Neural cell (in vitro differentiated cells): ENCODE measurements at regions not wholly inside any gene's neighbourhood (a gene's known extent, or its start where the extent isn't known, plus 50 kb on each side); places are given as distances from the start of the nearest gene placed in this dataset.

Experiments used
- H2AFZ ChIP-seq: fragments of 200-600, 300-800 bp; sonication (generic), shearing (Covaris generic); 2 replicates; pipeline ENCODE4 v1.6.0; 2014; ENCODE audit warnings: low read depth, mild to moderate bottlenecking, antibody characterized with exemption, low read length, moderate library complexity
- H3F3A ChIP-seq: fragments of 200-600 bp; shearing (Covaris generic); 2 replicates; pipeline ENCODE4 v1.6.1; 2016; ENCODE audit warnings: mild to moderate bottlenecking, moderate library complexity, mixed read lengths, antibody characterized with exemption, low read length; ENCODE audit not compliant: insufficient read depth, poor library complexity, severe bottlenecking
- H3K27ac ChIP-seq: fragments of 200-600, 300-800 bp; sonication (generic), shearing (Covaris generic); 2 replicates; pipeline ENCODE4 v1.5.1; 2014; ENCODE audit warnings: mild to moderate bottlenecking, low read length, moderate library complexity
- H3K27me3 ChIP-seq: fragments of 300-800, 200-600 bp; sonication (generic), shearing (Covaris generic); 2 replicates; pipeline ENCODE4 v1.6.0; 2014; ENCODE audit warnings: mild to moderate bottlenecking, low read depth, low read length, moderate library complexity; ENCODE audit not compliant: insufficient read depth
- H3K36me3 ChIP-seq: fragments of 300-800, 200-600 bp; sonication (generic), shearing (Covaris generic); 2 replicates; pipeline ENCODE4 v1.5.1; 2014; ENCODE audit warnings: mild to moderate bottlenecking, antibody characterized with exemption, low read length, moderate library complexity; ENCODE audit not compliant: insufficient read depth
- H3K4me2 ChIP-seq: fragments of 300-800, 200-600 bp; sonication (generic), shearing (Covaris generic); 2 replicates; pipeline ENCODE4 v1.6.0; 2014; ENCODE audit warnings: mild to moderate bottlenecking, low read length
- H3K4me3 ChIP-seq: fragments of 300-800, 200-600 bp; sonication (generic), shearing (Covaris generic); 2 replicates; pipeline ENCODE4 v1.5.1; 2014; ENCODE audit warnings: mild to moderate bottlenecking, low read length, moderate library complexity
- H3K79me2 ChIP-seq: fragments of 200-600 bp; shearing (Covaris generic); replicated peaks from 2 replicates; pipeline ENCODE4 v1.6.0; 2014; ENCODE audit warnings: mild to moderate bottlenecking, low read length, moderate library complexity; ENCODE audit not compliant: insufficient read depth
- H3K9ac ChIP-seq: fragments of 300-800, 200-600 bp; sonication (generic), shearing (Covaris generic); 2 replicates; pipeline ENCODE4 v1.6.1; 2016; ENCODE audit warnings: mild to moderate bottlenecking, low read length, mixed read lengths
- H3K9me2 ChIP-seq: fragments of 200-600 bp; shearing (Covaris generic); 2 replicates; pipeline ENCODE4 v1.6.1; 2016; ENCODE audit warnings: mild to moderate bottlenecking, low read length, mixed read lengths; ENCODE audit not compliant: insufficient read depth
- H3K9me3 ChIP-seq: fragments of 200-600, 300-800 bp; sonication (generic), shearing (Covaris generic); 2 replicates; pipeline ENCODE4 v1.6.1; 2016; ENCODE audit warnings: mild to moderate bottlenecking, mixed run types, low read length, moderate library complexity, mixed read lengths
- H4K20me1 ChIP-seq: fragments of 200-600 bp; shearing (Covaris generic); 2 replicates; pipeline ENCODE4 v1.6.1; 2016; ENCODE audit warnings: mild to moderate bottlenecking, mixed run types; ENCODE audit not compliant: insufficient read depth
- CTCF ChIP-seq: fragments of 450-650 bp; IDR thresholded peaks from 2 replicates; pipeline ENCODE4 v1.5.1; 2014; ENCODE audit warnings: antibody characterized with exemption, mild to moderate bottlenecking, moderate library complexity; ENCODE audit not compliant: poor library complexity, severe bottlenecking
- EP300 ChIP-seq: fragments of 450-650 bp; conservative IDR thresholded peaks from 2 replicates; pipeline ENCODE4 v1.6.1; 2014; ENCODE audit warnings: antibody characterized with exemption, mild to moderate bottlenecking, moderate library complexity; ENCODE audit not compliant: poor library complexity, severe bottlenecking
- EZH2 ChIP-seq: fragments of 200-600, 300-800 bp; shearing (Covaris generic), sonication (generic); IDR thresholded peaks from 2 replicates; pipeline ENCODE4 v1.6.1; 2014; ENCODE audit warnings: antibody characterized with exemption, low read length, borderline replicate concordance, mild to moderate bottlenecking; ENCODE audit not compliant: insufficient read depth, poor library complexity, severe bottlenecking
- MXI1 ChIP-seq: fragments of 450-650 bp; conservative IDR thresholded peaks from 2 replicates; pipeline ENCODE4 v1.6.1; 2014; ENCODE audit warnings: antibody characterized with exemption, mild to moderate bottlenecking; ENCODE audit not compliant: poor library complexity, severe bottlenecking
- POLR2AphosphoS5 ChIP-seq: IDR thresholded peaks from 2 replicates; pipeline ENCODE4 v1.6.1; 2012
- RAD21 ChIP-seq: fragments of 450-650 bp; conservative IDR thresholded peaks from 2 replicates; pipeline ENCODE4 v1.6.1; 2014; ENCODE audit warnings: antibody characterized with exemption, mild to moderate bottlenecking, moderate library complexity
- REST ChIP-seq: IDR thresholded peaks from 2 replicates; pipeline ENCODE4 v1.6.1; 2012; ENCODE audit warnings: borderline replicate concordance
- SMC3 ChIP-seq: fragments of 450-650 bp; conservative IDR thresholded peaks from 2 replicates; pipeline ENCODE4 v1.6.1; 2014; ENCODE audit warnings: antibody characterized with exemption, mild to moderate bottlenecking, moderate library complexity; ENCODE audit not compliant: poor library complexity
- TAF1 ChIP-seq: IDR thresholded peaks from 2 replicates; pipeline ENCODE4 v1.6.1; 2012; ENCODE audit warnings: low read depth

GRCh38 chr21:16337266-16337665 is 607.5 kb downstream of the USP25 start:
- H4K20me1 ChIP-seq = no peaks in the 10 kb centered on the region
- TF ChIP-seq RAD21 (no peak), SMC3 (no peak), POLR2AphosphoS5 (no peak), TAF1 (no peak), EP300 (no peak), REST (no peak), MXI1 (no peak), CTCF (no peak), EZH2 (no peak)
- H3K4me3 ChIP-seq = no peak overlapping the region
- no peak overlapping the region for H3K9ac ChIP-seq
- no peaks in the 10 kb centered on the region for H3K79me2 ChIP-seq
- H3K9me3 ChIP-seq = no peaks in the 10 kb centered on the region
- H2AFZ ChIP-seq = no peak overlapping the region
- H3K4me2 ChIP-seq = no peak overlapping the region
- no peaks in the 10 kb centered on the region for H3F3A ChIP-seq
- H3K27ac ChIP-seq = no peak overlapping the region
- no peaks in the 10 kb centered on the region for H3K9me2 ChIP-seq
- no peaks in the 10 kb centered on the region for H3K36me3 ChIP-seq
- H3K27me3 ChIP-seq = no peaks in the 10 kb centered on the region

- H2AFZ ChIP-seq = no peak overlapping the region
- no peak overlapping the region for H3K27ac ChIP-seq
- no peaks in the 10 kb centered on the region for H3K79me2 ChIP-seq
- H3K4me2 ChIP-seq = no peak overlapping the region
- H3K4me3 ChIP-seq = no peak overlapping the region
- no peaks in the 10 kb centered on the region for H3F3A ChIP-seq
- H3K9me2 ChIP-seq = no peaks in the 10 kb centered on the region
- H3K36me3 ChIP-seq = no peaks in the 10 kb centered on the region
- H4K20me1 ChIP-seq = no peaks in the 10 kb centered on the region
- TF ChIP-seq CTCF (no peak), RAD21 (no peak), MXI1 (no peak), EP300 (no peak)
- H3K9me3 ChIP-seq = no peaks in the 10 kb centered on the region
- H3K9ac ChIP-seq = no peak overlapping the region
- no peaks in the 10 kb centered on the region for H3K27me3 ChIP-seq
These were observed 613.1 kb downstream of the USP25 start for GRCh38 chr21:16342932-16343331.
